ENCODE measurements at regions not wholly inside any gene's neighbourhood (a gene's known extent, or its start where the extent isn't known, plus 50 kb on each side); places are given as distances from the start of the nearest gene placed in this dataset.

- no peak overlapping the region for H3K4me3 ChIP-seq
- no peaks in the 10 kb centered on the region for H3K9me2 ChIP-seq (ENCODE audit: insufficient read depth)
- TF ChIP-seq EZH2phosphoT487 (IDR thresholded peaks at IDR 0.05; ENCODE audit: insufficient read depth, low read depth) (no peak), EZH2 (IDR thresholded peaks at IDR 0.05; ENCODE audit: insufficient read depth, poor library complexity, severe bottlenecking) (no peak)
- no peaks in the 10 kb centered on the region for H3K36me3 ChIP-seq (ENCODE audit: low read depth)
- WGBS, 2 experiments (ENCODE audit: low coverage in 1 of 2, low lambda C conversion rate in 2 of 2, missing lambda C conversion rate in 2 of 2), result 53 to 59% methylated on average over 4 of the region's 4 CpGs
- no peaks in the 10 kb centered on the region; the same call in 1 of the 2 replicates for H3K27me3 ChIP-seq (replicated peaks; ENCODE audit: insufficient read depth)
- H3K9me3 ChIP-seq (ENCODE audit: low read depth), result no peaks in the 10 kb centered on the region
- no peaks in the 10 kb centered on the region for H3K4me1 ChIP-seq (ENCODE audit: insufficient read depth)
- H3K4me2 ChIP-seq (ENCODE audit: unreplicated experiment), result no peak overlapping the region
- H3K9ac ChIP-seq, result no peak overlapping the region
- H3K79me2 ChIP-seq (ENCODE audit: insufficient read depth), result no peaks in the 10 kb centered on the region
- in situ Hi-C loops (cut with MboI), result no loop called here
- no peaks in the 10 kb centered on the region for H3F3A ChIP-seq (ENCODE audit: insufficient read depth)
- DNase-seq, result no peak
- H3K27ac ChIP-seq, result no peak overlapping the region
- no peaks in the 10 kb centered on the region for H4K20me1 ChIP-seq (ENCODE audit: insufficient read depth)
- no peak overlapping the region for H2AFZ ChIP-seq
Observed at GRCh38 chr14:97213720-97214119, 416.5 kb downstream of the VRK1 start.

GRCh38 chr14:97215263-97215969, 418.2 kb downstream of the VRK1 start:
- H3K9me2 ChIP-seq (ENCODE audit: insufficient read depth), result no peaks in the 10 kb centered on the region

GRCh38 chr14:97217111-97217885, 420.1 kb downstream of the VRK1 start:
- Histone ChIP-seq H3K9me2 (ENCODE audit: insufficient read depth) (no peaks in the 10 kb centered on the region), H3K4me3 (no peak overlapping the region), H3K9me3 (ENCODE audit: low read depth) (no peaks in the 10 kb centered on the region), H3K27ac (no peak overlapping the region), H4K20me1 (ENCODE audit: insufficient read depth) (no peaks in the 10 kb centered on the region), H3F3A (ENCODE audit: insufficient read depth) (no peaks in the 10 kb centered on the region), H2AFZ (no peak overlapping the region), H3K9ac (no peak overlapping the region), H3K4me2 (ENCODE audit: unreplicated experiment) (no peak overlapping the region), H3K4me1 (ENCODE audit: insufficient read depth) (no peaks in the 10 kb centered on the region), H3K79me2 (ENCODE audit: insufficient read depth) (no peaks in the 10 kb centered on the region), H3K27me3 (replicated peaks; ENCODE audit: insufficient read depth) (peaks cover 12% of the 10 kb centered on the region), H3K36me3 (ENCODE audit: low read depth) (no peaks in the 10 kb centered on the region)
- DNase-seq, result no peak
- WGBS, 2 experiments (ENCODE audit: low coverage in 1 of 2, low lambda C conversion rate in 2 of 2, missing lambda C conversion rate in 2 of 2), result 48 to 49% methylated on average over 12 of the region's 12 CpGs
- TF ChIP-seq EZH2phosphoT487 (IDR thresholded peaks at IDR 0.05; ENCODE audit: insufficient read depth, low read depth) (no peak), EZH2 (IDR thresholded peaks at IDR 0.05; ENCODE audit: insufficient read depth, poor library complexity, severe bottlenecking) (no peak)
- in situ Hi-C loops (cut with MboI), result no loop called here

More at GRCh38 chr14:97215263-97215969, 418.2 kb downstream of the VRK1 start:
- no peaks in the 10 kb centered on the region for H4K20me1 ChIP-seq (ENCODE audit: insufficient read depth)
- H3K9me3 ChIP-seq (ENCODE audit: low read depth), result no peaks in the 10 kb centered on the region
- no peaks in the 10 kb centered on the region for H3F3A ChIP-seq (ENCODE audit: insufficient read depth)
- in situ Hi-C loops (cut with MboI), result no loop called here
- 61 to 66% methylated on average over 3 to 4 of the region's 4 CpGs for WGBS, 2 experiments (ENCODE audit: low coverage in 1 of 2, low lambda C conversion rate in 2 of 2, missing lambda C conversion rate in 2 of 2)
- H3K79me2 ChIP-seq (ENCODE audit: insufficient read depth), result no peaks in the 10 kb centered on the region
- no peaks in the 10 kb centered on the region for H3K4me1 ChIP-seq (ENCODE audit: insufficient read depth)
- no peak overlapping the region for H2AFZ ChIP-seq
- no peaks in the 10 kb centered on the region for H3K36me3 ChIP-seq (ENCODE audit: low read depth)
- H3K4me2 ChIP-seq (ENCODE audit: unreplicated experiment), result no peak overlapping the region
- TF ChIP-seq EZH2phosphoT487 (IDR thresholded peaks at IDR 0.05; ENCODE audit: insufficient read depth, low read depth) (no peak), EZH2 (IDR thresholded peaks at IDR 0.05; ENCODE audit: insufficient read depth, poor library complexity, severe bottlenecking) (no peak)
- no peak overlapping the region for H3K4me3 ChIP-seq
- peaks cover 12% of the 10 kb centered on the region for H3K27me3 ChIP-seq (replicated peaks; ENCODE audit: insufficient read depth)
- no peak for DNase-seq
- no peak overlapping the region for H3K9ac ChIP-seq
- H3K27ac ChIP-seq, result no peak overlapping the region

- Histone ChIP-seq H3F3A (ENCODE audit: insufficient read depth) (no peaks in the 10 kb centered on the region), H2AFZ (peak overlapping the region; percentile 76), H3K9ac (no peak overlapping the region), H4K20me1 (ENCODE audit: insufficient read depth) (no peaks in the 10 kb centered on the region), H3K36me3 (ENCODE audit: low read depth) (no peaks in the 10 kb centered on the region), H3K4me3 (peak overlapping the region; percentile 65; the same call in 1 of the 2 replicates), H3K27ac (no peak overlapping the region), H3K4me2 (ENCODE audit: unreplicated experiment) (peak overlapping the region; percentile 78), H3K27me3 (replicated peaks; ENCODE audit: insufficient read depth) (peaks cover 12% of the 10 kb centered on the region), H3K4me1 (ENCODE audit: insufficient read depth) (no peaks in the 10 kb centered on the region), H3K9me2 (ENCODE audit: insufficient read depth) (no peaks in the 10 kb centered on the region), H3K9me3 (ENCODE audit: low read depth) (no peaks in the 10 kb centered on the region), H3K79me2 (ENCODE audit: insufficient read depth) (no peaks in the 10 kb centered on the region)
- 19 to 32% methylated on average over 12 to 15 of the region's 15 CpGs for WGBS, 2 experiments (ENCODE audit: low coverage in 1 of 2, low lambda C conversion rate in 2 of 2, missing lambda C conversion rate in 2 of 2)
- TF ChIP-seq EZH2phosphoT487 (IDR thresholded peaks at IDR 0.05; ENCODE audit: insufficient read depth, low read depth), result no peak
- no peak for TF ChIP-seq EZH2 (IDR thresholded peaks at IDR 0.05; ENCODE audit: insufficient read depth, poor library complexity, severe bottlenecking)
- in situ Hi-C loops (cut with MboI), result no loop called here
- no peak for DNase-seq
Observed at GRCh38 chr14:97218274-97218673, 421.1 kb downstream of the VRK1 start.

All from GM23248 (cell line).